Gastrocnemius medialis (tissue), 4 donors: ENCODE measurements at regions not wholly inside any gene's neighbourhood (a gene's known extent, or its start where the extent isn't known, plus 50 kb on each side); places are given as distances from the start of the nearest gene placed in this dataset.

Experiments used
- ATAC-seq, 2 donors: fragments of 150-250 bp; one replicate each; pipeline ENCODE4 v1.9.1; 2016
- DNase-seq, 2 donors: peaks; one replicate each; pipeline ENCODE4 v3.0.0-alpha.2; 2019
- H3K27ac ChIP-seq, 4 donors: fragments of 200-600 bp; sonication (generic); 1 replicate in 1 of 4; 2 replicates in 3 of 4; pipeline ENCODE4 v1.5.1; 2016 to 2018; ENCODE audit warnings: mild to moderate bottlenecking in 2 of 4, moderate library complexity in 1 of 4
- H3K27me3 ChIP-seq, 3 donors: fragments of 200-600 bp; sonication (generic) in 2 of 3; 1 replicate in 1 of 3; 2 replicates in 2 of 3; pipeline versions ENCODE4 v1.5.1 to v1.6.0; 2016 to 2019; ENCODE audit warnings: mild to moderate bottlenecking in 1 of 3, moderate library complexity in 1 of 3
- H3K36me3 ChIP-seq, 2 donors: fragments of 200-600 bp; sonication (generic) in 1 of 2; one replicate each; pipeline ENCODE4 v1.5.1; 2017 to 2018
- H3K4me1 ChIP-seq, 2 donors: fragments of 200-600 bp; sonication (generic) in 1 of 2; one replicate each; pipeline ENCODE4 v1.5.1; 2016 to 2017; ENCODE audit warnings: mild to moderate bottlenecking in 2 of 2
- H3K4me3 ChIP-seq, 4 donors: fragments of 200-600 bp; sonication (generic) in 3 of 4; 1 replicate in 1 of 4; 2 replicates in 3 of 4; pipeline ENCODE4 v1.5.1; 2016 to 2019; ENCODE audit warnings: mild to moderate bottlenecking in 2 of 4
- H3K9me3 ChIP-seq, 3 donors: fragments of 200-600 bp; sonication (generic) in 2 of 3; 1 replicate in 1 of 3; 2 replicates in 2 of 3; pipeline ENCODE4 v1.5.1; 2016 to 2019
- POLR2A ChIP-seq, 2 donors: fragments of 450-650 bp; IDR thresholded peaks; one replicate each; pipeline ENCODE4 v1.6.1; 2017; ENCODE audit warnings: antibody characterized with exemption in 2 of 2, mild to moderate bottlenecking in 2 of 2, moderate library complexity in 2 of 2
- in situ Hi-C, 4 donors: fragments of 200-750 bp; cut with MboI; loops; one replicate each; pipeline versions ENCODE4 v1.15.0 to v1.8.0; 2017; ENCODE audit warnings: low sequenced_read_pairs in 4 of 4
- intact Hi-C: fragments of 100-400 bp; cut with DNase I; formaldehyde crosslinking; loops from one replicate; pipeline ENCODE4 v1.15.1; 2023; ENCODE audit warnings: low total_unique reads
- TF ChIP-seq, protein P1 (sequence below), 5 experiments: fragments of 450-650 bp in 3 of 5; fragments of 200-600 bp in 2 of 5; sonication (generic) in 2 of 5; IDR thresholded peaks in 4 of 5; conservative IDR thresholded peaks in 1 of 5; 1 replicate in 4 of 5; 2 replicates in 1 of 5; pipeline ENCODE4 v1.5.1; 2016 to 2019; ENCODE audit warnings: antibody characterized with exemption in 5 of 5, mild to moderate bottlenecking in 3 of 5, moderate library complexity in 3 of 5

DNA sequence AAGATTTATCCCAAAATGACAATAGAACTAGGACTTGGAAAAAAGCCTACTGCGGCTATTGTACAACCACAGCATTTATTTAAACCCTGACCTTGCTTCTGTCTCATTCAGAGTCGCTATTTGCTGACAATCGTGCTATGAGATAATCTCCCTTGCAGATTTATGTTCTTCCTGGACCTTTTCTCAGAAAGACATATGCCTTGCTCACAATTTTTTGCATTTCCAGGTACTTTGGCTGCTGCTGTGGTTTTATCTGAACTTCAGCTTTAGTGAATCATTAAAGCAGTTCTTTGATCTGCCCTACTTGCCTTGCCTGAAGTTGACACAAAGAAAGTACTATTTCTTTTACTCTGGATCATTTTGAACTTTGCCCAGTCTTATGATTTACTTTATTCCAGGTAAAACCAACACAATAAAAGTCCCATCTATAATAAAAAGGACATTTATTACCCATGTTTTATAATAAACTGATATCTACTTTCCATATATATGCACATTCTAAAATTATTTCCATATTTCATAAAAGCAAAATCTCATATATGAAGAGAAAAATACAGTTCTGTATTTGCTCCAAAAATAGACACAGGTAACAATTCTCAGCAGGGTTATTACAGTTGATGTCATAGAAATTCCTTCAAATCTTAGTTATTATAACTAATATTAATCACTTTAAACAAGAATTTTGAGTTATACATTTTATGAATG lies 63.4 kb upstream of the CARD18 start:
- in situ Hi-C loops (no loop called here), intact Hi-C loops (no loop called here)
- no peak for ATAC-seq
- no peak for DNase-seq
- H3K4me1 ChIP-seq, result no peaks in the 10 kb centered on the region
- H3K4me3 ChIP-seq, result no peak overlapping the region
- no peak overlapping the region for H3K27ac ChIP-seq
- H3K9me3 ChIP-seq, result no peaks in the 10 kb centered on the region
- TF ChIP-seq, protein P1, sequence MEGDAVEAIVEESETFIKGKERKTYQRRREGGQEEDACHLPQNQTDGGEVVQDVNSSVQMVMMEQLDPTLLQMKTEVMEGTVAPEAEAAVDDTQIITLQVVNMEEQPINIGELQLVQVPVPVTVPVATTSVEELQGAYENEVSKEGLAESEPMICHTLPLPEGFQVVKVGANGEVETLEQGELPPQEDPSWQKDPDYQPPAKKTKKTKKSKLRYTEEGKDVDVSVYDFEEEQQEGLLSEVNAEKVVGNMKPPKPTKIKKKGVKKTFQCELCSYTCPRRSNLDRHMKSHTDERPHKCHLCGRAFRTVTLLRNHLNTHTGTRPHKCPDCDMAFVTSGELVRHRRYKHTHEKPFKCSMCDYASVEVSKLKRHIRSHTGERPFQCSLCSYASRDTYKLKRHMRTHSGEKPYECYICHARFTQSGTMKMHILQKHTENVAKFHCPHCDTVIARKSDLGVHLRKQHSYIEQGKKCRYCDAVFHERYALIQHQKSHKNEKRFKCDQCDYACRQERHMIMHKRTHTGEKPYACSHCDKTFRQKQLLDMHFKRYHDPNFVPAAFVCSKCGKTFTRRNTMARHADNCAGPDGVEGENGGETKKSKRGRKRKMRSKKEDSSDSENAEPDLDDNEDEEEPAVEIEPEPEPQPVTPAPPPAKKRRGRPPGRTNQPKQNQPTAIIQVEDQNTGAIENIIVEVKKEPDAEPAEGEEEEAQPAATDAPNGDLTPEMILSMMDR (IDR thresholded peaks at IDR 0.05 in 4 of 5, conservative IDR thresholded peaks at IDR 0.05 in 1 of 5), result no peak
- TF ChIP-seq POLR2A (IDR thresholded peaks at IDR 0.05), result no peak
- H3K36me3 ChIP-seq, result no peaks in the 10 kb centered on the region
- no peaks in the 10 kb centered on the region for H3K27me3 ChIP-seq

DNA sequence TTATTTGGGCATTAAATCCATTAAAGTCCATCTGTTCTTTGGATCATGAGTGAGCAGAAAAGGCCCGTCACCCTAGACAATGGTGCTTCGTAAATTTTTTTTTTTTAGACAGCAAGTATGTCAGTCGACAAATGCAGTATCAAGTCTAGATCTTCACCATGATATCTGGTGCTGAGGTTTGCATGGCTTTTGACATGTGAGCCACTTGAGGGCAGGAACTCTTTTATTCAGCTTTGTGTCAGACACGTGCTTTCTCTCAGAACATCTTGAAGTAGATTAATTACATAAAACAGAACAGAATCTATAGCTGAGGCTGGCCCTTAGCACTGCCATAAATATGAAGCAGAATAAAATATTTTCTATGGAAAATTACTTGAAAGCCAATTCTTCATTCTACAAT lies 62.9 kb upstream of the CARD18 start:
- DNase-seq (no peak), ATAC-seq (no peak)
- no peaks in the 10 kb centered on the region for H3K27me3 ChIP-seq
- in situ Hi-C loops, result no loop called here
- H3K9me3 ChIP-seq, result no peaks in the 10 kb centered on the region
- no peak overlapping the region for H3K27ac ChIP-seq
- H3K36me3 ChIP-seq, result no peaks in the 10 kb centered on the region
- H3K4me1 ChIP-seq, result no peaks in the 10 kb centered on the region
- H3K4me3 ChIP-seq, result no peak overlapping the region
- intact Hi-C loops, result no loop called here
- TF ChIP-seq, protein P1 (IDR thresholded peaks at IDR 0.05 in 4 of 5, conservative IDR thresholded peaks at IDR 0.05 in 1 of 5), result no peak
- no peak for TF ChIP-seq POLR2A (IDR thresholded peaks at IDR 0.05)

- intact Hi-C loops, result no loop called here
- in situ Hi-C loops, result no loop called here
- Histone ChIP-seq H3K27ac (no peak overlapping the region), H3K4me1 (no peaks in the 10 kb centered on the region), H3K9me3 (no peaks in the 10 kb centered on the region), H3K4me3 (no peak overlapping the region), H3K27me3 (no peaks in the 10 kb centered on the region), H3K36me3 (no peaks in the 10 kb centered on the region)
- no peak for ATAC-seq
- DNase-seq, result no peak
- TF ChIP-seq POLR2A (IDR thresholded peaks at IDR 0.05), result no peak
- TF ChIP-seq, protein P1 (IDR thresholded peaks at IDR 0.05 in 4 of 5, conservative IDR thresholded peaks at IDR 0.05 in 1 of 5), result no peak
Measured at GRCh38 chr11:105201166-105201565, 61.6 kb upstream of the CARD18 start.

- intact Hi-C loops, result no loop called here
- Histone ChIP-seq H3K27ac (no peak overlapping the region), H3K4me3 (no peak overlapping the region), H3K9me3 (no peaks in the 10 kb centered on the region), H3K36me3 (no peaks in the 10 kb centered on the region), H3K4me1 (no peaks in the 10 kb centered on the region), H3K27me3 (no peaks in the 10 kb centered on the region)
- DNase-seq (no peak), ATAC-seq (no peak)
- in situ Hi-C loops, result no loop called here
- no peak for TF ChIP-seq POLR2A (IDR thresholded peaks at IDR 0.05)
- TF ChIP-seq, protein P1 (IDR thresholded peaks at IDR 0.05 in 4 of 5, conservative IDR thresholded peaks at IDR 0.05 in 1 of 5), result no peak
Measured at GRCh38 chr11:105197071-105197815, 57.7 kb upstream of the CARD18 start.
